Caco-2 (cell line): ENCODE measurements at regions not wholly inside any gene's neighbourhood (a gene's known extent, or its start where the extent isn't known, plus 50 kb on each side); places are given as distances from the start of the nearest gene placed in this dataset.

Experiments used
- BruUV-seq: library from RNA; stranded (reverse); fragments of 400-500 nt; replicated peaks from 2 replicates; lab custom pipeline; 2021; lab: Mats Ljungman, UMichigan
- CTCF ChIA-PET: fragments of 300-600 bp; sonication (Branson Sonifier 250); formaldehyde crosslinking; loops from one replicate; lab custom pipeline; 2022; ENCODE audit warnings: antibody characterized with exemption; lab: Charles Lee
- POLR2A ChIA-PET: fragments of 300-600 bp; sonication (Branson Sonifier 250); formaldehyde crosslinking; loops from one replicate; lab custom pipeline; 2022; ENCODE audit warnings: antibody characterized with exemption; lab: Charles Lee
- DNase-seq, 2 experiments: peaks; one replicate each; pipeline versions ENCODE4 v3.0.0 to v3.0.0-alpha.2; 2020 to 2022
- H3K27me3 ChIP-seq: replicated peaks from 2 replicates; pipeline ENCODE4 v1.6.0; 2011; ENCODE audit warnings: low read length; ENCODE audit not compliant: control insufficient read depth, insufficient read depth
- H3K36me3 ChIP-seq: 2 replicates; pipeline ENCODE4 v1.5.1; 2011; ENCODE audit warnings: low read length; ENCODE audit not compliant: control insufficient read depth, insufficient read depth
- H3K4me1 ChIP-seq: fragments of 250-450 bp; sonication (Bioruptor Pico); 2 replicates; pipeline ENCODE4 v1.5.1; 2020; ENCODE audit warnings: mild to moderate bottlenecking
- H3K4me3 ChIP-seq: 2 replicates; pipeline ENCODE4 v1.5.1; 2011; ENCODE audit warnings: low read depth, mild to moderate bottlenecking, control low read depth, low read length
- H3K9me3 ChIP-seq: fragments of 250-450 bp; sonication (Bioruptor Pico); 2 replicates; pipeline ENCODE4 v1.5.1; 2020; ENCODE audit warnings: mild to moderate bottlenecking, moderate library complexity
- H3K27ac Mint-ChIP-seq: one replicate; pipeline ENCODE4 v1.8.0; 2022; ENCODE audit warnings: mixed read lengths; ENCODE audit not compliant: unreplicated experiment
- H3K27me3 Mint-ChIP-seq: one replicate; pipeline ENCODE4 v1.8.0; 2022; ENCODE audit warnings: mixed read lengths; ENCODE audit not compliant: insufficient read depth, unreplicated experiment
- H3K36me3 Mint-ChIP-seq: one replicate; pipeline ENCODE4 v1.8.0; 2022; ENCODE audit warnings: mild to moderate bottlenecking, mixed read lengths; ENCODE audit not compliant: insufficient read depth, unreplicated experiment
- H3K4me1 Mint-ChIP-seq: one replicate; pipeline ENCODE4 v1.8.0; 2022; ENCODE audit warnings: low read depth, mixed read lengths; ENCODE audit not compliant: unreplicated experiment
- H3K4me3 Mint-ChIP-seq: one replicate; pipeline ENCODE4 v1.8.0; 2022; ENCODE audit warnings: mild to moderate bottlenecking, moderate library complexity, mixed read lengths; ENCODE audit not compliant: unreplicated experiment
- H3K9me3 Mint-ChIP-seq: one replicate; pipeline ENCODE4 v1.8.0; 2022; ENCODE audit warnings: mixed read lengths; ENCODE audit not compliant: unreplicated experiment
- CTCF ChIP-seq, 2 experiments: fragments of 200-600 bp in 1 of 2; IDR thresholded peaks; 1 replicate in 1 of 2; 2 replicates in 1 of 2; pipeline versions ENCODE4 v1.5.1 to v1.8.0; 2011 to 2022; ENCODE audit warnings: antibody characterized with exemption in 1 of 2, control low read depth in 1 of 2, inconsistent platforms in 1 of 2, low read depth in 1 of 2, low read length in 1 of 2, mild to moderate bottlenecking in 1 of 2, moderate library complexity in 1 of 2; ENCODE audit not compliant: insufficient read depth in 1 of 2, severe bottlenecking in 1 of 2, unreplicated experiment in 1 of 2
- intact Hi-C: fragments of 100-400 bp; cut with micrococcal nuclease; formaldehyde crosslinking; loops from one replicate; pipeline ENCODE4 v1.10.0; 2022; ENCODE audit not compliant: unreplicated experiment

- DNase-seq = no peak
- Histone ChIP-seq H3K4me1 (no peaks in the 10 kb centered on the region; the same call in 1 of the 2 replicates), H3K36me3 (no peaks in the 10 kb centered on the region), H3K4me3 (no peak overlapping the region), H3K9me3 (no peaks in the 10 kb centered on the region), H3K27me3 (no peaks in the 10 kb centered on the region)
- Mint-ChIP-seq H3K4me3 (no peak overlapping the region), H3K27ac (no peak overlapping the region), H3K9me3 (peaks cover 6% of the 10 kb centered on the region), H3K4me1 (peaks cover 6% of the 10 kb centered on the region), H3K27me3 (no peaks in the 10 kb centered on the region), H3K36me3 (no peaks in the 10 kb centered on the region)
- intact Hi-C loops = loop anchor here (1.0 kb wide), 1 partner anchor 34 kb away; no protein-coding TSS in a partner anchor
- POLR2A ChIA-PET = no interaction called here
- CTCF ChIA-PET = no interaction called here
- no TSS peak for BruUV-seq
- no peak for TF ChIP-seq CTCF (IDR thresholded peaks at IDR 0.05; ENCODE audit: insufficient read depth in 1 of 2, low read depth in 1 of 2, low read length in 1 of 2, severe bottlenecking in 1 of 2, unreplicated experiment in 1 of 2)
Measured at GRCh38 chr6:155548576-155548975, 92.9 kb upstream of the NOX3 start.

DNA sequence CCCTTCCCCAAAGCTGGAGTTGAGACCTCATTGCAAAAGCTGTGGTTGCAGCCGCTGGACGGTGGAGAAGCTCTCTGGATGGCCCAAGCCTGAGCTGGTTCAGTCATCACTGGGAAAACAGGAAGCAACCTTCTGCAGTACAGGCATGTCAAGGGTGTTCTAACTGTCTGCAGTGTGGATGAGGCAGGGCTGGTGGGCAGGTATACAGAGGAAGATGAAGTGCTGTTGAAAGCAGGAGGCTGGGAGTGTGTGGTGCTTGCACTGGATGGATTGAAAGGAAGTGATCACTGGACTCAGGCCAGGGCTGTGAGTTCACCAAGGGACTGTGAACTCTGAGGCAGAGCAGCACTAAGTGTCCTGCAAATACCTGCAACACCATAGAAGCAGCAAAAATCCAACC, 89.0 kb upstream of the NOX3 start:
- peaks cover 4% of the 10 kb centered on the region for H3K4me1 Mint-ChIP-seq
- no peaks in the 10 kb centered on the region for H3K36me3 Mint-ChIP-seq
- CTCF ChIA-PET = no interaction called here
- Histone ChIP-seq H3K9me3 (no peaks in the 10 kb centered on the region), H3K36me3 (no peaks in the 10 kb centered on the region), H3K4me1 (no peaks in the 10 kb centered on the region; the same call in 1 of the 2 replicates), H3K4me3 (no peak overlapping the region), H3K27me3 (no peaks in the 10 kb centered on the region)
- H3K27me3 Mint-ChIP-seq = no peaks in the 10 kb centered on the region
- H3K27ac Mint-ChIP-seq = no peak overlapping the region
- DNase-seq = no peak
- POLR2A ChIA-PET = no interaction called here
- no peaks in the 10 kb centered on the region for H3K9me3 Mint-ChIP-seq
- no TSS peak for BruUV-seq
- intact Hi-C loops = no loop called here
- no peak for TF ChIP-seq CTCF (IDR thresholded peaks at IDR 0.05; ENCODE audit: insufficient read depth in 1 of 2, low read depth in 1 of 2, low read length in 1 of 2, severe bottlenecking in 1 of 2, unreplicated experiment in 1 of 2)
- no peak overlapping the region for H3K4me3 Mint-ChIP-seq

- no peak overlapping the region for H3K27ac Mint-ChIP-seq
- CTCF ChIA-PET = no interaction called here
Measured at GRCh38 chr6:155543166-155543847, 87.7 kb upstream of the NOX3 start.

More at GRCh38 chr6:155543166-155543847, 87.7 kb upstream of the NOX3 start:
- H3K9me3 ChIP-seq = no peaks in the 10 kb centered on the region
- no TSS peak for BruUV-seq
- POLR2A ChIA-PET = no interaction called here
- no peaks in the 10 kb centered on the region for H3K4me1 ChIP-seq
- no peaks in the 10 kb centered on the region for H3K4me1 Mint-ChIP-seq
- H3K27me3 Mint-ChIP-seq = no peaks in the 10 kb centered on the region
- H3K9me3 Mint-ChIP-seq = no peaks in the 10 kb centered on the region
- H3K36me3 Mint-ChIP-seq = no peaks in the 10 kb centered on the region
- H3K36me3 ChIP-seq = no peaks in the 10 kb centered on the region
- H3K4me3 ChIP-seq = no peak overlapping the region
- H3K27me3 ChIP-seq = no peaks in the 10 kb centered on the region
- intact Hi-C loops = no loop called here
- DNase-seq = no peak
- H3K4me3 Mint-ChIP-seq = no peak overlapping the region
- no peak for TF ChIP-seq CTCF (IDR thresholded peaks at IDR 0.05; ENCODE audit: insufficient read depth in 1 of 2, low read depth in 1 of 2, low read length in 1 of 2, severe bottlenecking in 1 of 2, unreplicated experiment in 1 of 2)
